ENCODE measurements at regions not wholly inside any gene's neighbourhood (a gene's known extent, or its start where the extent isn't known, plus 50 kb on each side); places are given as distances from the start of the nearest gene placed in this dataset.

DNA sequence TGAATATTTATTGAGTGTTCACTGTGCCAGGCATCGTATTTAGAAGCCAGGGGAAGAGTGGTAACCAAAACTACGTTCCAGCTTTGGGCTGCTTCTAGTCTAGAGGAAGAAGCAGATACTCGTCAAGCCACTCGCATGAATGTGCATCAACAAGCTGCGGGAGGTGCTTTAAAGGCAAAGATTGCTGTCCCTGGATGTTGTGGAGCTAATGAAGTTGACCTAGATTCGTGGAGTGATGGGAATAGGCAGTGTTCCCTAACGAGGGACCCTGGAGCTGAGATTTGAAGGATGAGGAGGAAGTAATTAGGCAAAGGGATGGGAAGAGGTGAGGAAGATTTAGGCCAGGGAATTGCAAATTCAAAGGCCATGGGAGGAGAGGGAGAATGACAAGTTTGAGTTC is 118.9 kb downstream of the TMEM170B start:
- no peak overlapping the region for H3K9ac ChIP-seq (ENCODE audit: extremely low read depth, insufficient read length, low read length)
- H3K23me2 ChIP-seq (ENCODE audit: insufficient read length, low read depth, low read length, poor library complexity, severe bottlenecking): no peaks in the 10 kb centered on the region
- H3K4ac ChIP-seq (ENCODE audit: low read depth, low read length): no peak overlapping the region
- H4K5ac ChIP-seq (ENCODE audit: insufficient read length, low read depth, low read length): no peak overlapping the region
- no peaks in the 10 kb centered on the region for H3K27me3 ChIP-seq (ENCODE audit: insufficient read depth, low read length)
- H2BK20ac ChIP-seq (ENCODE audit: low read depth, low read length, poor library complexity, severe bottlenecking): no peak overlapping the region
- Mint-ChIP-seq H3K27me3 (ENCODE audit: low read depth) (peaks cover 3% of the 10 kb centered on the region; the same call in 1 of the 2 replicates), H3K9me3 (no peaks in the 10 kb centered on the region), H3K36me3 (ENCODE audit: insufficient read depth in 1 of 3, low read depth in 3 of 3) (peaks cover 0 to 3% (median 2%) of the 10 kb centered on the region in 3 experiments; a peak in 3 of 7 replicates), H3K4me3 (peak overlapping the region in 1 of 2 experiments; percentile 21; a peak in 3 of 5 replicates), H3K4me1 (peaks cover 30 to 42% of the 10 kb centered on the region in 2 experiments), H3K27ac (peak overlapping the region in 2 of 3 experiments; percentile 0 to 28; a peak in 3 of 7 replicates)
- peak overlapping the region; percentile 30 for H3K27ac ChIP-seq (ENCODE audit: insufficient read length, low read depth, low read length)
- H3K79me1 ChIP-seq (ENCODE audit: insufficient read depth, low read depth, low read length, poor library complexity, severe bottlenecking): no peaks in the 10 kb centered on the region
- H3K56ac ChIP-seq (ENCODE audit: insufficient read length, low read depth, low read length): no peak overlapping the region
- H3K14ac ChIP-seq (ENCODE audit: insufficient read depth, low read length): no peak overlapping the region
- H3K18ac ChIP-seq (ENCODE audit: insufficient read length, low read depth, low read length): no peak overlapping the region
- WGBS (ENCODE audit: extremely low coverage, insufficient read length, low lambda C conversion rate): no CpG with 5 or more reads among the region's 7 CpGs
- H3K4me2 ChIP-seq (ENCODE audit: insufficient read depth, insufficient read length, low read length): no peak overlapping the region
- H2BK5ac ChIP-seq (ENCODE audit: insufficient read length, low read length): no peak overlapping the region
- no peak overlapping the region for H2BK15ac ChIP-seq (ENCODE audit: low read depth, low read length)
- H2AK5ac ChIP-seq (ENCODE audit: insufficient read length, low read length): no peak overlapping the region
- TF ChIP-seq, protein P1, sequence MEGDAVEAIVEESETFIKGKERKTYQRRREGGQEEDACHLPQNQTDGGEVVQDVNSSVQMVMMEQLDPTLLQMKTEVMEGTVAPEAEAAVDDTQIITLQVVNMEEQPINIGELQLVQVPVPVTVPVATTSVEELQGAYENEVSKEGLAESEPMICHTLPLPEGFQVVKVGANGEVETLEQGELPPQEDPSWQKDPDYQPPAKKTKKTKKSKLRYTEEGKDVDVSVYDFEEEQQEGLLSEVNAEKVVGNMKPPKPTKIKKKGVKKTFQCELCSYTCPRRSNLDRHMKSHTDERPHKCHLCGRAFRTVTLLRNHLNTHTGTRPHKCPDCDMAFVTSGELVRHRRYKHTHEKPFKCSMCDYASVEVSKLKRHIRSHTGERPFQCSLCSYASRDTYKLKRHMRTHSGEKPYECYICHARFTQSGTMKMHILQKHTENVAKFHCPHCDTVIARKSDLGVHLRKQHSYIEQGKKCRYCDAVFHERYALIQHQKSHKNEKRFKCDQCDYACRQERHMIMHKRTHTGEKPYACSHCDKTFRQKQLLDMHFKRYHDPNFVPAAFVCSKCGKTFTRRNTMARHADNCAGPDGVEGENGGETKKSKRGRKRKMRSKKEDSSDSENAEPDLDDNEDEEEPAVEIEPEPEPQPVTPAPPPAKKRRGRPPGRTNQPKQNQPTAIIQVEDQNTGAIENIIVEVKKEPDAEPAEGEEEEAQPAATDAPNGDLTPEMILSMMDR (conservative IDR thresholded peaks at IDR 0.05): no peak
- no peaks in the 10 kb centered on the region for H3K79me2 ChIP-seq (ENCODE audit: insufficient read depth, low read length)
- H3K4me1 ChIP-seq (ENCODE audit: insufficient read depth, low read length): peaks cover 8% of the 10 kb centered on the region; the same call in 1 of the 2 replicates
- no peak overlapping the region for H3K23ac ChIP-seq (ENCODE audit: insufficient read length, low read depth, low read length)
- no peak overlapping the region for H2BK120ac ChIP-seq (ENCODE audit: low read depth, low read length, poor library complexity, severe bottlenecking)
- H3K9me3 ChIP-seq (ENCODE audit: control insufficient read depth, low read depth, low read length): no peaks in the 10 kb centered on the region
- H2AFZ ChIP-seq (ENCODE audit: low read length): peak overlapping the region; percentile 80
- no peak overlapping the region for H4K91ac ChIP-seq (ENCODE audit: insufficient read length, low read depth, low read length)
- no peak overlapping the region for H2BK12ac ChIP-seq (ENCODE audit: insufficient read length, low read depth, low read length)
- no peak for DNase-seq
- H4K20me1 ChIP-seq (ENCODE audit: control insufficient read depth, insufficient read depth, insufficient read length): no peaks in the 10 kb centered on the region
- H3T11ph ChIP-seq (ENCODE audit: low read length): no peak overlapping the region
- no peak overlapping the region for H4K8ac ChIP-seq (replicated peaks; ENCODE audit: insufficient read length, low read depth, low read length)
